BJ (cell line): ENCODE measurements at regions not wholly inside any gene's neighbourhood (a gene's known extent, or its start where the extent isn't known, plus 50 kb on each side); places are given as distances from the start of the nearest gene placed in this dataset.

Experiments
- CTCF ChIA-PET: fragments of 350-600 bp; formaldehyde crosslinking; extraction: SDS; loops from one replicate; lab custom pipeline; 2021; ENCODE audit warnings: antibody characterized with exemption, inconsistent platforms; lab: Yijun Ruan, JAX
- POLR2A ChIA-PET: fragments of 300-600 bp; sonication (Branson Sonifier 250); formaldehyde crosslinking; extraction: SDS; loops from one replicate; lab custom pipeline; 2021; ENCODE audit warnings: antibody characterized with exemption; lab: Charles Lee
- DNase-seq: peaks from one replicate; pipeline ENCODE4 v3.0.0-alpha.2; 2011; ENCODE audit warnings: low read depth
- H3K27me3 ChIP-seq: 2 replicates; pipeline ENCODE4 v1.6.0; 2011; ENCODE audit warnings: low read length; ENCODE audit not compliant: control insufficient read depth, insufficient read depth
- H3K36me3 ChIP-seq: 2 replicates; pipeline ENCODE4 v1.5.1; 2011; ENCODE audit warnings: low read length; ENCODE audit not compliant: control insufficient read depth, insufficient read depth
- H3K4me3 ChIP-seq: 2 replicates; pipeline ENCODE4 v1.5.1; 2011; ENCODE audit warnings: low read depth, mild to moderate bottlenecking, control low read depth, low read length
- TF ChIP-seq, protein P1 (sequence below): IDR thresholded peaks from 2 replicates; pipeline ENCODE4 v1.5.1; 2011; ENCODE audit warnings: low read depth, mild to moderate bottlenecking, control low read depth, inconsistent platforms, low read length, moderate library complexity; ENCODE audit not compliant: insufficient read depth

- no peaks in the 10 kb centered on the region for H3K27me3 ChIP-seq
These were observed 204.6 kb downstream of the NR2F2 start for GRCh38 chr15:96535148-96535547.

GRCh38 chr15:96538491-96538890 is 208.0 kb downstream of the NR2F2 start:
- Histone ChIP-seq H3K27me3 (no peaks in the 10 kb centered on the region), H3K4me3 (no peak overlapping the region), H3K36me3 (no peaks in the 10 kb centered on the region)
- DNase-seq: no peak
- CTCF ChIA-PET: interaction anchor here (1.2 to 1.6 kb wide), 2 partner anchors 13 to 25 kb away, joined by 3 to 4 read pairs; no protein-coding TSS in a partner anchor
- TF ChIP-seq, protein P1, sequence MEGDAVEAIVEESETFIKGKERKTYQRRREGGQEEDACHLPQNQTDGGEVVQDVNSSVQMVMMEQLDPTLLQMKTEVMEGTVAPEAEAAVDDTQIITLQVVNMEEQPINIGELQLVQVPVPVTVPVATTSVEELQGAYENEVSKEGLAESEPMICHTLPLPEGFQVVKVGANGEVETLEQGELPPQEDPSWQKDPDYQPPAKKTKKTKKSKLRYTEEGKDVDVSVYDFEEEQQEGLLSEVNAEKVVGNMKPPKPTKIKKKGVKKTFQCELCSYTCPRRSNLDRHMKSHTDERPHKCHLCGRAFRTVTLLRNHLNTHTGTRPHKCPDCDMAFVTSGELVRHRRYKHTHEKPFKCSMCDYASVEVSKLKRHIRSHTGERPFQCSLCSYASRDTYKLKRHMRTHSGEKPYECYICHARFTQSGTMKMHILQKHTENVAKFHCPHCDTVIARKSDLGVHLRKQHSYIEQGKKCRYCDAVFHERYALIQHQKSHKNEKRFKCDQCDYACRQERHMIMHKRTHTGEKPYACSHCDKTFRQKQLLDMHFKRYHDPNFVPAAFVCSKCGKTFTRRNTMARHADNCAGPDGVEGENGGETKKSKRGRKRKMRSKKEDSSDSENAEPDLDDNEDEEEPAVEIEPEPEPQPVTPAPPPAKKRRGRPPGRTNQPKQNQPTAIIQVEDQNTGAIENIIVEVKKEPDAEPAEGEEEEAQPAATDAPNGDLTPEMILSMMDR: no peak
- POLR2A ChIA-PET: no interaction called here

More at GRCh38 chr15:96535148-96535547, 204.6 kb downstream of the NR2F2 start:
- H3K4me3 ChIP-seq: no peak overlapping the region
- TF ChIP-seq, protein P1: no peak
- ChIA-PET POLR2A (no interaction called here), CTCF (no interaction called here)
- DNase-seq: no peak
- no peaks in the 10 kb centered on the region for H3K36me3 ChIP-seq

- H3K36me3 ChIP-seq: no peaks in the 10 kb centered on the region
- no peaks in the 10 kb centered on the region for H3K27me3 ChIP-seq
- no peak overlapping the region for H3K4me3 ChIP-seq
- TF ChIP-seq, protein P1: no peak
- ChIA-PET CTCF (no interaction called here), POLR2A (no interaction called here)
- no peak for DNase-seq
These were observed 209.8 kb downstream of the NR2F2 start for GRCh38 chr15:96540283-96540682.

DNA sequence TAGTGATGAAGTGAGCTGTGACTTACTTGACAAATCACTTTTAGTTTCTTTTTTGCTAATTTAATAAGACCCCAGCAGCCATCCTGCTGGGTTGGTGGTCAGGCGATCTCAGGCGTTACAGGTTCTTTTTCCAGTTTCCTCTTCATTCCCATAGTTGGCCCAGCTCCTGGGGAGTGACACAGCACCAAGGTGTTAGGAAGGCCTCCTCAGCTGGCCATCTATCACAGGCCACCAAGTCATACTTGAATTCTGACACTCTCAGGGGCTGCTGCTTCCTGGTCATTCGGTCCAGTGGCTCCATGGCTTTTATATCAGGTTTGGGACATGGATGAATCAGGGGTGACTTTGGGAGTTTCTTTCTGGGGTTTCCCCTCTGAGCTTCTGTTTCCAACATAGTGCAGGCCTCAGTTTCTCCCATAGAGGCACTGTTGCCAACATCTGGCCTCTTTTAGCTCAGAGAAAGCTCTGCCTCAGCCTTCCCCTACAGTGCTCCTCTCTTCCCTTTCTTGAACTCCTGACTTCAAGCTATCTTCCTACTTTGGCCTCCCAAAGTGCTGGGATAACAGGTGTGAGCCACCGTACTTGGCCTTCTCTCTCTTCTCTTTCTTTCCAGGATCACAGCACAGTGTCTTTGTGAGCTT is 211.8 kb downstream of the NR2F2 start:
- no peaks in the 10 kb centered on the region for H3K36me3 ChIP-seq
- no peak for DNase-seq
- H3K4me3 ChIP-seq: no peak overlapping the region
- CTCF ChIA-PET: no interaction called here
- no peaks in the 10 kb centered on the region for H3K27me3 ChIP-seq
- TF ChIP-seq, protein P1: no peak
- POLR2A ChIA-PET: no interaction called here

GRCh38 chr15:96544162-96544756 is 213.8 kb downstream of the NR2F2 start:
- ChIA-PET POLR2A (no interaction called here), CTCF (no interaction called here)
- no peaks in the 10 kb centered on the region for H3K27me3 ChIP-seq
- no peak for DNase-seq
- TF ChIP-seq, protein P1: no peak
- H3K36me3 ChIP-seq: no peaks in the 10 kb centered on the region
- no peak overlapping the region for H3K4me3 ChIP-seq
